HG03064 (cell line): ENCODE measurements at regions not wholly inside any gene's neighbourhood (a gene's known extent, or its start where the extent isn't known, plus 50 kb on each side); places are given as distances from the start of the nearest gene placed in this dataset.

Experiments
- ATAC-seq: cut with Tn5 transposase; IDR thresholded peaks from one replicate; pipeline ENCODE4 v1.9.1; 2021; ENCODE audit warnings: low read depth; ENCODE audit not compliant: unreplicated experiment

DNA sequence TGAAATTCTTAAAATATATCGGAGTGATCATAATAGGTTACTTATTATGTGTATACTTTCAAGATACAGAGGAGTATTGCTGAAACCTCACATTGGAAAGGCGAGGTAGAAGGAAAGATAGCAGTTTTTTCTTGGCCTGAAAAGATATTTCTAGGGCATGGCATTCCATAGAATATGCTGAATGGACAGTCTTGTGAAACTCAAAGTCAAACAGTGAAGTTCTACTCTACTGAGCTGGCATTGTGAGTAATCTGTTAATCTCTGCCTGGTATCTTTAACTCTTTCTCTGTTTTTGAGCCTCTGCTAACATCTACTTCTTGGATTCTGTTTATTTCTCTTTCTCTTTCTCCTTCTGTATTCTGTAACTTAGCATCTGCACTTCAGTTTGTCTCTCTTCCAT, 176.3 kb upstream of the ZBTB20 start:
- no peak for ATAC-seq

DNA sequence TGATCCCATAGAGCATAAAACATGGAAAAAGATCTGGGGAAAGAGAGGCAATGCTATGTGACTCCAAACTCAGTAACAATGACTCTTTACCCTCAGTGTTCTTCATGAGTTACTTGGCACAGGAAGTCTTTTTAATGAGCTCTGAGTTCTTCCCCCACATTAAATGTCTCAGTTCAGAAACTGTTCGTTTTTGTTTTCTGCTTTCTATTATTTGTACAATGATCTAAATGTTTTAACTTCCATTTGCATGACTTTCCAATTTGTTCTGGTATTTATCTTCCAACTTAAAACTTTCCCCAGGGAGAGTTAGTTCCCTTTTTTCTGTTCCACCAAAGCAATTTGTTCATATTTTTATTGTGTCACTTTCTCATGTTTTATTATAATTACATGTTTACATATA, 177.0 kb upstream of the ZBTB20 start:
- no peak for ATAC-seq

DNA sequence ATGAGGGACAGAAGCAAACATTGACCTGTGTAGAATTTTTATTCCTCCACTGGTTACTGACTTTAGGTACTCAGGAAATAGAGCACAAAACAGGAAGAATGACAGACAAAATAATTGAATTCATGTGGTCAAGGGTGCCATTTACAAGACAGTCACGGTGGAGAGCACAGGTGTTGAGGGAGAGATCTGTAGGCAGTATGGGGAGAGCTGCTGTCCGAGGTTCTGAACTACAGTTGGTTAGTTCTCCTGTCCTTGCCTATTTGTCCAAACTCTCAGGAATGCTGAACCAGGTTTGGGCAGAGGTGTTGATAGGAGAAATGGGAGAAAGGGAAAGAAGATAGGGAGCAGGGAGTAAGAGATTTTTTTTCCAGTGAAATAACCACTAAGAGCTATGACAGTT, 178.5 kb upstream of the ZBTB20 start:
- ATAC-seq: no peak

DNA sequence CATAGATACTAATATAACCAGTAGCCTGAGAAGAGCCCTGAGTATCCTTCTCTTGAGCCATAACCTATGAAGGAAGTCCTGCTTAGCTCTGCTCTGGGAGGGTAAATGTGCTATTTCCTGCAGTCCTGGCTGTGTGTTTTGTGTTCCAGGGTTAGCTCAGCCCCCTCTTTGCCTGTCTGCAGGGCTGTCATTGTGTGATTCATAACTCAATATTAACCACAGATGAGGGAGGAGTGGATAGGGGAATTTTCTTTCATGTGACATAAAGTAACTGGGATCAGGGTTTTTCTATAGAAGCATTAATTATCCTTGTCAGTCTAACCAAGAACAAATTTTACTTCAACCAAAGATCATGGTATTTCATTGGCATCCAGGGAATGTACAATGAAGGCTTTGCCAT, 183.3 kb upstream of the ZBTB20 start:
- ATAC-seq: no peak

DNA sequence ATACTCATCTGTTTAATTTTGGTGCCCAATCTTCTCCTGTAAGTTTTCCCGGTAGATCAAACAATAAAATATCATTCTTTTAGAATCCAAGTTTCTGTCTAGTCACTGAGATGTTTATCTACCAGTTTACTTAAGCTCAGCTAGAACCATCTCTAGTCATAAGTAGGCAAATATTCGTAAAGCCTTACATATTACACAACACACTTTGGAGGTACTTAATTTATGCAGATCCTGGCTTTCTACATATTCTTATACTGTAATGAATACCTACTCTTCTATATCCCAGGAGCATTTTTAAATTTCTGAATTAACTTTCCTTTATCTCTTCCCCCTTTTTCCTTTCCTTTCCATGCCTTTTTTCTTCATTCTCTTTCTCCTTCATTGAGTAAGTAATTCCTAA, 185.9 kb upstream of the ZBTB20 start:
- no peak for ATAC-seq

DNA sequence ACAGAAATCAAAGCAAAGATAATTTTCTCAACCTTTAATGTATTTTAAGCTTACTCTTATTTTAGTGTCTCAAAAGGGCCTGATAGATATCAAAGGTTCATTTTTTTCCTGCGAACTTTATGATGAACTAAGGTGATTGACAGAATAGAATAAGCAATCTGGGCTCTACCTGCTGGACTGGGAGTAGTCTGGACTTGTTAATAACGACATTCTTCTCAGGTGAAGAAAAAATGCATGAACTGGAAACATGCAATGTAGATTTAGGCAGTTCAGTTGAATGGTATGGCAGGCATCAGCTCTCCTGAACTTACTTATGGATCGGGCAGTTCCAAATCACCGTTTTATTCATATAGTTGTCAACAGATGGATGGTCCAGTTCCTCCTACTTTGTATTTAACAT, 189.7 kb upstream of the ZBTB20 start:
- no peak for ATAC-seq

DNA sequence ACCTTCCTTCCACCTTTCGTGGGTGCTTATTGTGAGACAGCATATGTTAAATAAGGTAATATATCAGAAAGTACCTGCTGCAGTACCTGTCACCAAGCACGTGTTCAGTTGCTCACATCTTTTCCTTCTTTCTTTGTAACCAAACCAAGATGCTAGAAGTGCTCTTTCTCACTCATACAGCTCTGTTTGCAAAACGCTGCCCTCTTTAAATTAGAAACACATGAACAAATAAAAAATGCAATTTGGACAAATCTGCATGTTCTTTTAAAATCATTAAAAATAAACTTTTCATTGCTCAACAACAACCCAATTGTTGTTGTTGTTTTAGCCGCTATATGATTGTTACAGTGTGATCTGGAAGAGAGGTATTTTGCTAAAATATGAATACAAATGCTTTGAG, 193.5 kb upstream of the ZBTB20 start:
- ATAC-seq: no peak

DNA sequence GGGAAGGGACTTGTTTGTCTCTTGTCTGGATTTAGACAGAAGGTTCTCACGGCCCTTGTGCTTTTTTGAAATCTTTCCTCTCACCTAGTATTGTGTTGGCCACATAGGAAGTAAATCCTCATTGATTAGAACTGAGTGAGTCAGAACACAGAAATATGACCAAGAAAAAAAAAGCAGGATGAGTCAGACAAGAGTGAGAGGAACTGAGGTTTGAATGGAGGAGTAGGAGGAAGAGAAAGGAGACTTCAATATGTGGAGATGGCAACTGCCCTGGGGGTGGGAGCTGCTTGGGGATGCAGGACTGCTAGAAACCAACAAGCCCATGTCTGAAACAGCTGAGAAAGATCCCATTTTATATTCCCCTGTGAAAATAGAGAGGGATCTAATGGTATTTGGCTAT, 194.1 kb upstream of the ZBTB20 start:
- no peak for ATAC-seq

DNA sequence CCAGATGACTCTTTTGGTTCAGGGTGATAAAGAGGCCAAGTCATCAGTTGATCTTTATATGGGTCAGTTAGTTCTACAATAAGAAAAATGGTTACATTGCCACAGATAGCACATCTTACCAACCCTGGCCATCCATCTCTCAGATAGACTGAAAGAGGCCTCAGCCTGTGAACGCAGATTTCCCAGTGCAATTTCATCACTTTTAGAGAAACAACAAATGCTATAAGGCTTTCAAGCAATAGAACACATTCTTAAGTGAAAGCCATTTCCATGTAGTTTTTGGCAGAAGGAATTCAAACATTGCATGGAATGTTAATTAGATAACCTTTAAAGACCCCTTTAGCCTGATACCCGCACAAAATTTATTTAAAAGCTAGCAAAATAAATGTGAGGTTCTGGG, 200.6 kb upstream of the ZBTB20 start:
- no peak for ATAC-seq

DNA sequence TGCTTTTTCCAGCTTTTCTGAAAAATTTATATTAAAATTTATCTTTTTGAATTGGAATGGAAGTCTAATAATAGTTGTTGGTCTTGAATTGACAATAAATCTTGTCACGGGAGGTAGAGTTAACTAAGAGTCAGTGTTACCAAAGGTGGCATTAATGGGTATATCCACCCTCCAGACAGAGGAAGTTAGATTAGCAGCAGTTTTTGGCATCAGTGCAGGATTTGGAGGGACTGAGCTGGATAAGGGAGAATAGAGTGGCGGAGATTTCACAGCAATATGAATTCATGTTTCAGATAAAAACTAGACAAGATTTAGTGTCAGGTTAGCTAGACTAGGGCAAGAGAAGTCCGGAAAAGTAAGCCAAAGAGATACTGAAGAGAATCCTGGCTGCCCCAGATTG, 201.3 kb upstream of the ZBTB20 start:
- ATAC-seq: no peak

DNA sequence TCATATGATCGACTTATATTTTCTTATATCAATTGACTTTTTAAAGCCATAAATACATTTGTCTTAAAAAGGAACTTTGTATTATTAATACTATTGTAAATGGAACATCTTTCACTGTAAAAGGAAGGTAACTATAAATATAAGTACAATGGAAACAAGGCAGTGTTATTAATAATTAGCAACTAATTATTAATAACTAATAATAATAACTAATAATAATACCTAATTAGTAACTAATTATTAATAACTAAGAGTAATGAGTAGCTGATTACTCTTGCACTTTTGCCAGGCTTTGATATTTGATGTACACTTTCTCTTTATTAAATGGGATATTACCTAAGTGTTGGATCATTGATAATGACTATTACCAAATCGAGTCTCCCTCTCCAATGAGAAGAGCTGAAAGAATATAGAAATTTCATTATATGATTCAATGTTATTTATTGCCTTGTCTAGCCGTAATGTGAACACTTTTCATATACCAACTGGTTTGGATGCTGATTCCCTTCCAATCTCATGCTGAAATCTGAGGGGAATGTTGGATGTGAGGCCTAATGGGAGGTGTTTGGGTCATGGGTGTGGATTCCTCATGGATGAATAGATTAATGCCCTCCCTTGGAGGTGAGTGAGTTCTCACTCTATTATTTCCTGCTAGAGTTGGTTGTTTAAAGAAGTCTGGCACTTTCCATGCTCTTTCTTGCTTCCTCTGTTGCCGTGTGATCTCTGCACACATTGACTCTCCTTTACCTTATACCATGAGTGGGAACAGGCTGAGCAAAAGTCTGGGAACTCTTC, 202.1 kb upstream of the ZBTB20 start:
- no peak for ATAC-seq

DNA sequence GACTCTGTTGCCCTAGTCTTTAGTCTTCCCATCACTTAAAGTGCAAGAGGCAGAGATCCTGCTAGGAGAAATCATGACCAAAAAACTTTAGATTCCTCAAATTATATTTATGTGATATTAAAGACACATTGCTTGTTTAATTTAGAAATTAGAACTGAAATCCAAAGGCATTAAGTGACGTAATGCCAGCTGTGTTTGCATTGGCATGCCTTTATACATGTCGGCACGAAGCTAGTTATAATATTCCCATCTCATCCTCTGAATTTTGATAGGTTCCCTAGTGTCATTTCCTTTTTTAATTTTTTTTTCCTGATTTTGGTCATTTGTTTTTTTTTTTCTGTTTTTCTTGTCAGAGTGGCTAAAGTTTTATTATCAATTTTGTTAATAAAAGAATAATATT, 203.5 kb upstream of the ZBTB20 start:
- no peak for ATAC-seq

DNA sequence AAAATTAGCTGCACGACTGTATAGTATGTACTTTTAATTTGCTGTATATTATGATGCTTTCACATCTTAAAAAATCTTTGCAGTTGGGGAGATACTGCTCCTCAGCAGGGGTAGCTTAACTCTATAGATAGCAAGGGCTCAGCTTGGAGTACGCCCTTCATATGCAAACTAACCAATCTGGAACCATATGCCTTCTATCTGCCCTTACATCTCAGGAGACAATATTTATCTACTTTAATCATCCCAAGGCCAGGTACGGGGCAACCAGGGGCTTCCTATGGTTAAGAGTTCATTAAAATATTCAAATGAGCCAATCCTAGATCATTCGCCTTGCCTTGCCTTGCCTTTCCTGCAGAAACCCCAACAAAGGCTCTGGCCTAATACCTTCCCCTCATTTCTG, 204.1 kb upstream of the ZBTB20 start:
- ATAC-seq: no peak

DNA sequence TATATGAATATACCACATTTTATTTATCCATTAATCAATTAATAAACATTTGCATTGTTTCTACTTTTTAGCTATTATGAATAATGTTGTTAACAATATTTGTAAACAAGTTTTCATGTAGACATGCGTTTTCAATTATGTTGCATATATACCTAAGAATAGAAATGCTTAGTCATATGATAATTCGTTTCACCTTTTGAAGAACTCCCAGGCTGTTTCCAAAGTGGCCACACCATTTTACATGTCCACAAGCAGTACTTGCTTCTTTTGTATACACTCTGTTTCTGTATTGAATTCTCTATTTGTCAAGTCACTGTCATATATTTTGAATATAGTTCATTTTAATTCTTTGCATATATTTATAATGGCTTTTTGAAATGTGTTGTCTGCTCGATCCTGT, 206.9 kb upstream of the ZBTB20 start:
- ATAC-seq: no peak

DNA sequence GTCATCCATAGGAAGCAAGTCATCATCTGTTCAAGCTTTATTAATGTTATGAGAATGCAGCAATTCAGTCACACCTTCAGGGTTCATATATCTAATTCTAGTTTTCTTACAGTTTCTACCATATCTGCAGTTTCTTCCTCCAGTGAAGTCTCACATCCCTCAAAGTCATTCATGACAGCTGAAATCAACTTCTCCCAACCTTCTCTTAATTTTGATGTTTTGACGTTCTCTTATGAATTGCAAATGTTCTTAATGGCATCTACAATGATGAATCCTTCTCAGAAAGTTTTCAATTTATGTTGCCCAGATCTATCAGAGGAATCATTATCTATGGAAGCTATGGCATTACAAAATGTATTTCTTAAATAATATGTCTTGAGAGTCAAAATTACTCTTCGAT, 210.4 kb upstream of the ZBTB20 start:
- ATAC-seq: no peak

DNA sequence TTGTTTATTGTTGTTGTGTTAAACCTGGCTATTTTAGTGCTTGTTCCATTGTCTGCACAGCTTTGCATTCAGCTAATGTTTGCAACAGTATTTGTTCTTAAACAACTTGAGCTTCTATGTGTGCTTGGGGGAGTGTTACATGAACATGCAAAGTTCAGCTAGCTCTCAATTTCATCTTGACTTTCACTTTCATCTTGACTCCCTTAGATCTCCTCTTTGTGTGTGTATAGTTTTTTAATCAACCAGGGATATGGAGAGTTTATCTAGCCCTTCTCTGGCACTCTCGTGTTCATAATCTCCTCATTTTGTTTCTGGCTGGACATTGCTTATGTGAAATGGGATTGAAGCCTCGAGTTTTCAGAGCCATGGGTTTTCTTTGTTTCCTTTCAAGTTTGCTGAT, 212.4 kb upstream of the ZBTB20 start:
- peak; percentile 93 for ATAC-seq

DNA sequence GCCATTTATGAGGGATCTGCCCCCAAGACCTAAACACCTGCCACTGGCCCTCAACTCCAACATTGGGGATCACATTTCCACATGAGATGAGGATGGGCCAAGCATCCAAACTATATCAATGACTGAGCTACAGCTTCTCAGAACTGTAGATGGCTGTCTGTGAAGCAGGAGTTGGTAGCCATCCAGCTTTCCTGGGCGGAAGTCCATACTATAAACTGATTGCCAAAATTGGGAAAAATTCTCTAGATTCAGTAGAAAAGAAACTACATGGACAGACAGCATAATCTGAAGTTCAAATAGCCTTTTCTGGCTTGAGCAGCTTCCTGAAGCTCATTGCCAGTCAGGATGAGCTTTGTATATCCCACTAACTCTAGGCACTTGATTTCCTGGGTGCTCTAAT, 214.7 kb upstream of the ZBTB20 start:
- no peak for ATAC-seq

DNA sequence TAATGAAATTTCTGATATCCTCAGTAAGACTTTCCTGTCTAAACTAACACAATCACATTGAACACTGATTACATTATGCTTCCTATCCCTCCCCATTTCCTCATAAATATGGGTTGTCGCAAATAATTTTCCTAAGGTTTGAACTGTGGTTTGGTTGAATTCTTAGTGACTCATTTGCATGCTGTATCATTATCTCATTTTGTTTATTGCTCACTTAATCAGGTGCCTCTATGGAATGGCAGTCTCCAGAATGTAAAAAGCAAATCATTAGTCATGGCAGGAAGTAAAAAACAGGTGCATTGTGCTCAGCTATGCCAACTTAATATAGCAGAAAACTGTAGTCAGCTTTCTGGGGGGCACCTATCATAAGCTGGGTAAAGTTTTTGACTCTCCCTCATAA, 216.0 kb upstream of the ZBTB20 start:
- no peak for ATAC-seq

DNA sequence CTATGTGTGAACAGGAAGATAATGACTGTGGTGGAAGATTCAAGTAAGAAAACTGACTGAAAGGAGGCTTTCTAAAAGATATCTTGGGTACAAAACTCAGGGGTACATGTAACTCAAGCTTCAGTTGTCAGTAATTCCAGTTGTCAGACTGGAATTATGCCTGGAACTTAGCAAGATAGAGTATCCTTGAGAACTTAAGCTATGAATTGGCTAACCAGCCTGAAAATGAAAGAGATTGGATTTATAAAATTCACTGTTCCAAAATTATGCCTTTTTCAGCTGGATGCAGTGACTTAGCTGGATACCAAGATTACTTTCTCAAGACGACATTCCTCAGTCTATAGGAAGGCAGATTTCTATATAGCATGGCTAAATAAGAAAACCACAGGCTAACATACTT, 221.9 kb upstream of the ZBTB20 start:
- no peak for ATAC-seq

DNA sequence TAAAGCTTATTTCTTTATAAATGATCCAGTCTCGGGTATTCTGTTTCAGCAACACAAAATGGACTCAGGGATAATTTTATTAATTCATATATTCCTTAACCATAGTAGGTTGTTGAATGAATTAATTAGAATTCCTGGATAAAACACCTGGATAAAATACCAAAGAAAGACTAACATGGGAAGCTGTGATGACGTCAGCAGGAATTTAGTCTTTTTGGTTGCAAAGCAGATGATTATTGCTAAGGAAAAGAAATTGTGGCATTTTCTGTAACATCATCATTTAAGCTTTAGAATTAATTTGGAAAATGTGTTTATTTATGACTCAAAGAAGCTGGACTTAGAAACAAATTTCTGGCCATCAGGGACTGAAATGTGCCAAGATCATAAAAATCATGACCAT, 228.3 kb upstream of the ZBTB20 start:
- no peak for ATAC-seq

DNA sequence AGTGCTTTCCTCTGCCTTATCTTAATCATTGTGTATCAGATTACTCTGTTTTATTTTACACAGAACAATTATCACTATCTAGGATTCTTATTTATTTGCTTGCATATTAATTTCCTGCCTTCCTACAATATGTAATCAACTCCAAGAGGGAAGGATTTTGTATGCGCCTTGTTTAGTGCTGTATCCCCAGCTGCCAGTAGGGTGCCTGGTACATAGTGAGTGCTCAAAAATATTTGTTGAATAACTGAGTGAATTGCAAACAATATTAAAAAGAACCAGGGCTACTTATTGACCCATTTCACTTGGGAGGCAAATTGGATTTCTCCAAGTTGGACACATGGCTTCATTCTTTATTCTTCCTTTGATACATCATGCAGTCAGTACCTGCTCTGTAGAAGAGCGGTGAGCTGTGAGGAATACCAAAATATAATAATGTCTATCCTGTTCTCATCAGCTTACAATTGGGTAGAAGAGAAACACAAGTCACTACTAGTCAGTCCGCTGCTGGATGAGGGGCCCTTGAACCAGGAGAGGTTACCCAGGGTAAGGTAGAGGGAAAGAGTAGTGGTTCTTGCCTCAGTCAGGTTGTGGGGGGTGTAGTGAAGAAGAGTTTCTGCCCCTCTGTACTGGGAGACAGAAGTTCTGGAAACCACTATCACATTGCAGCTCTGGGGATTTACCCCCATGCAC, 233.9 kb upstream of the ZBTB20 start:
- no peak for ATAC-seq

DNA sequence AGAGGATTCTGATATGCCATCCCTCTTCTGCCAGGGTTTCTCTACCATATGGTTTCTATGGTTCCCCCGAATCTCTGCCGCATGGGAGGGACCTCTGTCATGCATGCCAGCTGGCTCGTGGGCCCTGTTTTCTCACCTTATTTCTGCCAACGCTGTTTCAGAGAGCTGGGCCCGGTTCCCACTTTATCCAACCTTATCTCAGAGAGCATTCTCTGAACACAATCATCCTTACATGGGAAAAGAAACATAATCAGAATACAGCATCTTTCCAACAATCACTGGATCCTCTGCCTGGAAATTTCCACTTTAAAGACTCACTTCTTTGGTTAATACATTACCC, 234.5 kb upstream of the ZBTB20 start:
- ATAC-seq: no peak

DNA sequence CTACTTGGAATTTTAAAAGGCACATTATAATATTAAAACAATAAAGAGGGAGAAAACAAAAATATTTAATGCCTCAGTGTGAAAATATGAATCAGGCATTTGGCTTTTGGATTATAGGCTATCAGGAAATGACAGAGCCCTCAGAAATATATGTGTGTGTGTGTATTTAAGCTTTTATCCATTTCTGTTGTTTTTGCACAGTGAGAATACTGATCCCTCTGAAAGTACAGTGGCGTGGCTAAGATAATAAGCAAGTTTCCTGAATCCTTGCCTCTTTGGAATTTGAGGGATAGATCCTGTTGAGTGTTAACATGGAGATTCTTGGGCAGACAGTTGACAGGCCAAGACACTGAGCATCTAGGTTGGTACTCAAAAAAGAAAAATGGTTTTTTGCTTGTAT, 234.8 kb upstream of the ZBTB20 start:
- ATAC-seq: no peak
